Ovary (tissue), 3 donors: ENCODE measurements at regions not wholly inside any gene's neighbourhood (a gene's known extent, or its start where the extent isn't known, plus 50 kb on each side); places are given as distances from the start of the nearest gene placed in this dataset.

Source experiments
- CTCF ChIP-seq, 3 donors: fragments of 450-650 bp in 2 of 3; fragments of 200-600 bp in 1 of 3; IDR thresholded peaks; one replicate each; pipeline versions ENCODE4 v1.5.1 to v1.8.0; 2016 to 2022; ENCODE audit warnings: antibody characterized with exemption in 3 of 3, mild to moderate bottlenecking in 1 of 3
- POLR2A ChIP-seq: fragments of 450-650 bp; IDR thresholded peaks from one replicate; pipeline ENCODE4 v1.6.1; 2017; ENCODE audit warnings: antibody characterized with exemption, mild to moderate bottlenecking, moderate library complexity
- donor health status: DM: no; HTN: no; CAD: no.

- TF ChIP-seq POLR2A (no peak), CTCF (IDR thresholded peaks at IDR 0.05) (no peak)
Observed at GRCh38 chr16:86442703-86443102, 67.6 kb upstream of the FOXF1 start.
